ENCODE measurements at regions not wholly inside any gene's neighbourhood (a gene's known extent, or its start where the extent isn't known, plus 50 kb on each side); places are given as distances from the start of the nearest gene placed in this dataset.

- no peak overlapping the region for H2AFZ ChIP-seq (ENCODE audit: low read length)
- no peak overlapping the region for H2BK15ac ChIP-seq (ENCODE audit: low read length)
- no peak overlapping the region for H2BK120ac ChIP-seq (replicated peaks; ENCODE audit: low read depth, low read length)
- no peak overlapping the region for H4K8ac ChIP-seq (ENCODE audit: extremely low read depth, insufficient read depth, low read length)
- H3K23me2 ChIP-seq (ENCODE audit: low read depth, low read length): no peaks in the 10 kb centered on the region
- no peak overlapping the region for H3K56ac ChIP-seq (replicated peaks; ENCODE audit: insufficient read length, low read depth, low read length)
- 0 out of 7 replicates have a peak, but pooled peaks cover 0 to 2% (median 0%) of the 10 kb centered on the region in 4 experiments for H3K4me1 ChIP-seq (replicated peaks in 1 of 4; ENCODE audit: control insufficient read depth in 3 of 4, insufficient read depth in 4 of 4, low read length in 3 of 4)
- no peak overlapping the region for H2BK20ac ChIP-seq (ENCODE audit: low read length)
- H4K91ac ChIP-seq (replicated peaks; ENCODE audit: insufficient read length, low read length): no peak overlapping the region
- ChIA-PET CTCF (ENCODE audit: partially characterized antibody) (interaction anchor here (0.9 kb wide), 1 partner anchor 15 kb away, joined by 3 read pairs; no protein-coding TSS in a partner anchor), POLR2A (ENCODE audit: partially characterized antibody) (no interaction called here)
- H3K14ac ChIP-seq (ENCODE audit: insufficient read length): no peak overlapping the region
- H3K36me3 ChIP-seq (ENCODE audit: control insufficient read depth in 2 of 4, insufficient read depth in 4 of 4, low read length in 3 of 4): no peaks in the 10 kb centered on the region
- H3K4me2 ChIP-seq (ENCODE audit: insufficient read depth in 1 of 2, low read depth in 2 of 2, low read length in 2 of 2): no peak overlapping the region
- no peak overlapping the region for H2BK12ac ChIP-seq (ENCODE audit: low read depth, low read length)
- H3K79me1 ChIP-seq (ENCODE audit: low read depth, low read length): no peaks in the 10 kb centered on the region
- H3K9me3 ChIP-seq (ENCODE audit: insufficient read depth in 2 of 2, low read depth in 1 of 2, low read length in 1 of 2): no peaks in the 10 kb centered on the region
- H3K9ac ChIP-seq (replicated peaks in 1 of 4; ENCODE audit: extremely low read depth in 1 of 4, low read depth in 3 of 4, low read length in 3 of 4): no peak overlapping the region
- no peak overlapping the region for H3K27ac ChIP-seq (ENCODE audit: low read depth, low read length)
- H2BK5ac ChIP-seq (ENCODE audit: low read depth, low read length): no peak overlapping the region
- no peaks in the 10 kb centered on the region for H3K79me2 ChIP-seq (ENCODE audit: control insufficient read depth in 1 of 2, insufficient read depth in 2 of 2, low read length in 2 of 2)
- H2AK5ac ChIP-seq (ENCODE audit: low read depth, low read length): no peak overlapping the region
- WGBS, 2 experiments (ENCODE audit: extremely low coverage in 1 of 2, insufficient coverage in 1 of 2, insufficient read length in 1 of 2, insufficient replicate concordance in 2 of 2, low coverage in 1 of 2, low lambda C conversion rate in 2 of 2, missing lambda C conversion rate in 1 of 2): 97% methylated on average over 2 of the region's 2 CpGs; no CpG with 5 or more reads in 1 of the 2 experiments
- no peak overlapping the region for H3K4ac ChIP-seq (replicated peaks; ENCODE audit: insufficient read length, low read depth, low read length)
- no peaks in the 10 kb centered on the region for H4K20me1 ChIP-seq (replicated peaks in 1 of 2; ENCODE audit: control insufficient read depth in 1 of 2, insufficient read depth in 2 of 2, low read length in 2 of 2)
- H4K5ac ChIP-seq (ENCODE audit: insufficient read length, low read depth, low read length): no peak overlapping the region
- H3K18ac ChIP-seq (ENCODE audit: extremely low read depth, low read length): no peak overlapping the region
- H3K27me3 ChIP-seq (replicated peaks in 1 of 4; ENCODE audit: control insufficient read depth in 3 of 4, extremely low read depth in 1 of 4, insufficient read depth in 3 of 4, low read length in 3 of 4): no peaks in the 10 kb centered on the region
- no peak overlapping the region for H3K23ac ChIP-seq (ENCODE audit: insufficient read length)
- FAIRE-seq: no peak
- no peak overlapping the region for H3K4me3 ChIP-seq (ENCODE audit: extremely low read depth in 1 of 4, insufficient read depth in 2 of 4, low read depth in 3 of 4, low read length in 4 of 4)
- no peak for DNase-seq (ENCODE audit: low read depth in 1 of 2, low spot score in 2 of 2)
- no peak for TF ChIP-seq HDAC6 (IDR thresholded peaks at IDR 0.05; ENCODE audit: low read depth, low read length)
- TF ChIP-seq POLR2AphosphoS5 (IDR thresholded peaks at IDR 0.05; ENCODE audit: low read depth, low read length): no peak
- TF ChIP-seq SIN3A (conservative IDR thresholded peaks at IDR 0.05 in 1 of 2, IDR thresholded peaks at IDR 0.05 in 1 of 2; ENCODE audit: low read depth in 1 of 2, low read length in 2 of 2): no peak
Observed at GRCh38 chr3:117243657-117244056, 534.1 kb downstream of the TUSC7 start.
